ENCODE measurements at regions not wholly inside any gene's neighbourhood (a gene's known extent, or its start where the extent isn't known, plus 50 kb on each side); places are given as distances from the start of the nearest gene placed in this dataset.

DNA sequence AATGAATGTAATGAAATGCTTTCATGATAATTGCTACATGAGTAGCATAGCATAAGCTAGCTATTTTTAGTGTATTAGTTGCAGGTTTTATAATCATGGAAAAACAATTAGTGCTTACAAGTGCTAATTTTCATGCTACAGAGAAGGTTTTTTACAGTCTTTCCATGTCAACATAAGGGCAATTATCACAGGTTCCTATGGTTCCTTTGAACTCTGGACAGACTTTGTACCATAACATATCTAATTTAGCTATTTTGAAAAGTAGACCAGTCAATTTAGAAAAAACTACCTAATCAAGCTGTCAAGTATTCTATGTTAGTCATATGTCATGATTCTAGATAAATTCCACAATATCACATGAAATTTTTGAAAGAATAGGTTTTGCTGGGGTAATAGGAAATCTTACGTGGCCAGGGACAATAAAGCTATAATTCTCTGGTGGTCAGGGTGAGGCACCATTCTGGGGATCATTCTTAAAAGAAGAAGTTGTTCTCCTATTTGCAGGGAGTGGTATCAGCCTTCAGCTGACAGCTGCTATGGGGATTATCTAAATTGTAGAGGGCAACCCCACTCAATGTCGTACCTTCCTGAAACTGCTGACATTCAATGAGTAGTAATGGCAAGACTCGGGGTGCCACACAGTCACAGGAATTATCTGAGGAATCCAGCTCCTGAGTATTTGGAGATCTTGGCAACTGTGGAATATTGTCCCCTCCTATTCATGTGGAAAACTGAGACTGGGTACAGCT, 724.0 kb upstream of the LINC00305 start:
- FAIRE-seq, result no peak
- Histone ChIP-seq H3K9ac (ENCODE audit: insufficient read depth, low read depth, low read length) (no peak overlapping the region), H3K4me1 (ENCODE audit: insufficient read depth, low read length) (no peaks in the 10 kb centered on the region), H2AFZ (ENCODE audit: low read length) (no peak overlapping the region), H3K36me3 (replicated peaks in 1 of 2; ENCODE audit: control insufficient read depth in 1 of 2, insufficient read depth in 2 of 2, low read length in 2 of 2) (no peaks in the 10 kb centered on the region), H3K4me3 (replicated peaks in 1 of 3; ENCODE audit: insufficient read depth in 1 of 3, low read depth in 2 of 3, low read length in 3 of 3) (no peak overlapping the region), H3K9me3 (ENCODE audit: low read length) (peaks cover 47% of the 10 kb centered on the region), H3K27me3 (ENCODE audit: control insufficient read depth in 1 of 2, insufficient read depth in 2 of 2, low read length in 2 of 2) (no peaks in the 10 kb centered on the region), H3K27ac (ENCODE audit: extremely low read length, insufficient read depth, low read length) (no peak overlapping the region), H3K4me2 (ENCODE audit: low read depth, low read length) (no peak overlapping the region), H3K79me2 (ENCODE audit: insufficient read depth, low read length) (no peaks in the 10 kb centered on the region), H4K20me1 (ENCODE audit: insufficient read depth, low read length) (no peaks in the 10 kb centered on the region)
- ChIA-PET CTCF (ENCODE audit: low intra/inter-chr PET ratio, low total read pairs) (no interaction called here), POLR2A (no interaction called here)
- 6% methylated on average over 2 of the region's 3 CpGs for WGBS (ENCODE audit: low lambda C conversion rate)
- ATAC-seq, result no peak
- in situ Hi-C loops (cut with HindIII; ENCODE audit: extremely low pct_ligation_motif_present, low pct_unique_long_range_greater_than_20kb), result no loop called here
- intact Hi-C loops (cut with micrococcal nuclease; ENCODE audit: unreplicated experiment), result no loop called here
- DNase-seq (ENCODE audit: low spot score), result no peak
- TF ChIP-seq PRPF4 (IDR thresholded peaks at IDR 0.05; ENCODE audit: low read depth, low read length, poor library complexity, severe bottlenecking) (no peak), MEIS1 (CRISPR knock-in tag; IDR thresholded peaks at IDR 0.05; ENCODE audit: borderline replicate concordance) (no peak), ZNF451 (CRISPR knock-in tag; IDR thresholded peaks at IDR 0.05) (no peak), ZNF143 (CRISPR knock-in tag; IDR thresholded peaks at IDR 0.05) (no peak), ZNF558 (CRISPR knock-in tag; IDR thresholded peaks at IDR 0.05; ENCODE audit: borderline replicate concordance) (no peak), SMAD3 (CRISPR knock-in tag; IDR thresholded peaks at IDR 0.05) (no peak), SSRP1 (CRISPR knock-in tag; IDR thresholded peaks at IDR 0.05) (no peak), RBAK (CRISPR knock-in tag; IDR thresholded peaks at IDR 0.05) (no peak), JDP2 (CRISPR knock-in tag; IDR thresholded peaks at IDR 0.05; ENCODE audit: borderline replicate concordance) (no peak), ZNF326 (CRISPR knock-in tag; IDR thresholded peaks at IDR 0.05; ENCODE audit: borderline replicate concordance) (no peak), KLF12 (CRISPR knock-in tag; IDR thresholded peaks at IDR 0.05; ENCODE audit: borderline replicate concordance) (no peak), ZNF564 (CRISPR knock-in tag; IDR thresholded peaks at IDR 0.05) (no peak), ZNF101 (CRISPR knock-in tag; IDR thresholded peaks at IDR 0.05; ENCODE audit: borderline replicate concordance, low read depth) (no peak), DNMT1 (CRISPR knock-in tag; IDR thresholded peaks at IDR 0.05) (no peak)
- TF ChIP-seq, protein P1, sequence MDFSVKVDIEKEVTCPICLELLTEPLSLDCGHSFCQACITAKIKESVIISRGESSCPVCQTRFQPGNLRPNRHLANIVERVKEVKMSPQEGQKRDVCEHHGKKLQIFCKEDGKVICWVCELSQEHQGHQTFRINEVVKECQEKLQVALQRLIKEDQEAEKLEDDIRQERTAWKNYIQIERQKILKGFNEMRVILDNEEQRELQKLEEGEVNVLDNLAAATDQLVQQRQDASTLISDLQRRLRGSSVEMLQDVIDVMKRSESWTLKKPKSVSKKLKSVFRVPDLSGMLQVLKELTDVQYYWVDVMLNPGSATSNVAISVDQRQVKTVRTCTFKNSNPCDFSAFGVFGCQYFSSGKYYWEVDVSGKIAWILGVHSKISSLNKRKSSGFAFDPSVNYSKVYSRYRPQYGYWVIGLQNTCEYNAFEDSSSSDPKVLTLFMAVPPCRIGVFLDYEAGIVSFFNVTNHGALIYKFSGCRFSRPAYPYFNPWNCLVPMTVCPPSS (IDR thresholded peaks at IDR 0.05), result no peak
- BruUV-seq (replicated peaks), result no TSS peak
